A549 (cell line): ENCODE measurements at regions not wholly inside any gene's neighbourhood (a gene's known extent, or its start where the extent isn't known, plus 50 kb on each side); places are given as distances from the start of the nearest gene placed in this dataset.

Source experiments
- EP300 ChIP-seq, 2 experiments: fragments of >200 bp; sonication (Bioruptor Twin); formaldehyde crosslinking; IDR thresholded peaks; 2 replicates in 1 of 2; 3 replicates in 1 of 2; pipeline ENCODE4 v1.6.1; 2016 to 2017
- ESRRA ChIP-seq: fragments of 150-350 bp; IDR thresholded peaks from 2 replicates; pipeline ENCODE4 v1.6.1; 2014; ENCODE audit warnings: mild to moderate bottlenecking, low read length, borderline replicate concordance
- HOXA7 ChIP-seq: fragments of 250-450 bp; sonication (Bioruptor Pico); IDR thresholded peaks from 2 replicates; pipeline ENCODE4 v1.5.0; 2020; ENCODE audit warnings: mild to moderate bottlenecking, moderate library complexity
- MYC ChIP-seq: IDR thresholded peaks from 2 replicates; pipeline ENCODE4 v1.6.1; 2012; ENCODE audit warnings: mild to moderate bottlenecking, inconsistent platforms, low read length, improper control_type of control experiment, borderline replicate concordance
- POLR2A ChIP-seq: IDR thresholded peaks from 2 replicates; pipeline ENCODE4 v1.6.1; 2012; ENCODE audit warnings: mild to moderate bottlenecking, low read length
- TP53 ChIP-seq: fragments of 250-450 bp; sonication (Bioruptor Pico); IDR thresholded peaks from 2 replicates; pipeline ENCODE4 v1.5.0; 2021; ENCODE audit warnings: mild to moderate bottlenecking, moderate library complexity
- TF ChIP-seq, protein P1 (sequence below): fragments of >200 bp; sonication (Bioruptor Twin); formaldehyde crosslinking; IDR thresholded peaks from 3 replicates; pipeline ENCODE4 v1.5.1; 2016
- TF ChIP-seq, protein P2 (sequence below): fragments of 200-600 bp; sonication (generic); IDR thresholded peaks from 2 replicates; pipeline ENCODE4 v1.6.1; 2016; ENCODE audit warnings: antibody characterized with exemption, mild to moderate bottlenecking, moderate library complexity
- TF ChIP-seq, protein P3 (sequence below): fragments of 450-650 bp; IDR thresholded peaks from 2 replicates; pipeline ENCODE4 v1.6.1; 2014; ENCODE audit warnings: antibody characterized with exemption

DNA sequence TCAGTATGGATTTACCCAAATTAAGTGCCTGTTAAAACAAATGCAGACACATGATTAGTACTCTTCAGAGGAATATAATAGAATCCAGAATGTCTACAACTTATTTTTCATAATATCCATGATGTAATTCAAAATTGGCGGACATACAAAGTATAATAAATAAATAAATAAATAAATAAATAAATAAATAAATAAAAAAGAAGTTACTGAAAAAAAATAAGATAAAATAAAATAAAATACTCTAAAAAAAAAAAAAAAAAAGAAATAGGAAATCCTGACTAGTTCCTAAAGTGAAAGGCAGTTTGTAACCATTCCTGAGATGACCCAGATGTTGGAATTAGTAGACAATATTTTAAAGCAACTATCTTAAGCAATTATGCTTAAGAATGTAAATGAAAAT is 219.0 kb upstream of the SPAG17 start:
- no peak for TF ChIP-seq HOXA7
- TF ChIP-seq, protein P1, sequence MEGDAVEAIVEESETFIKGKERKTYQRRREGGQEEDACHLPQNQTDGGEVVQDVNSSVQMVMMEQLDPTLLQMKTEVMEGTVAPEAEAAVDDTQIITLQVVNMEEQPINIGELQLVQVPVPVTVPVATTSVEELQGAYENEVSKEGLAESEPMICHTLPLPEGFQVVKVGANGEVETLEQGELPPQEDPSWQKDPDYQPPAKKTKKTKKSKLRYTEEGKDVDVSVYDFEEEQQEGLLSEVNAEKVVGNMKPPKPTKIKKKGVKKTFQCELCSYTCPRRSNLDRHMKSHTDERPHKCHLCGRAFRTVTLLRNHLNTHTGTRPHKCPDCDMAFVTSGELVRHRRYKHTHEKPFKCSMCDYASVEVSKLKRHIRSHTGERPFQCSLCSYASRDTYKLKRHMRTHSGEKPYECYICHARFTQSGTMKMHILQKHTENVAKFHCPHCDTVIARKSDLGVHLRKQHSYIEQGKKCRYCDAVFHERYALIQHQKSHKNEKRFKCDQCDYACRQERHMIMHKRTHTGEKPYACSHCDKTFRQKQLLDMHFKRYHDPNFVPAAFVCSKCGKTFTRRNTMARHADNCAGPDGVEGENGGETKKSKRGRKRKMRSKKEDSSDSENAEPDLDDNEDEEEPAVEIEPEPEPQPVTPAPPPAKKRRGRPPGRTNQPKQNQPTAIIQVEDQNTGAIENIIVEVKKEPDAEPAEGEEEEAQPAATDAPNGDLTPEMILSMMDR = no peak
- no peak for TF ChIP-seq ESRRA
- TF ChIP-seq POLR2A = no peak
- TF ChIP-seq, protein P2, sequence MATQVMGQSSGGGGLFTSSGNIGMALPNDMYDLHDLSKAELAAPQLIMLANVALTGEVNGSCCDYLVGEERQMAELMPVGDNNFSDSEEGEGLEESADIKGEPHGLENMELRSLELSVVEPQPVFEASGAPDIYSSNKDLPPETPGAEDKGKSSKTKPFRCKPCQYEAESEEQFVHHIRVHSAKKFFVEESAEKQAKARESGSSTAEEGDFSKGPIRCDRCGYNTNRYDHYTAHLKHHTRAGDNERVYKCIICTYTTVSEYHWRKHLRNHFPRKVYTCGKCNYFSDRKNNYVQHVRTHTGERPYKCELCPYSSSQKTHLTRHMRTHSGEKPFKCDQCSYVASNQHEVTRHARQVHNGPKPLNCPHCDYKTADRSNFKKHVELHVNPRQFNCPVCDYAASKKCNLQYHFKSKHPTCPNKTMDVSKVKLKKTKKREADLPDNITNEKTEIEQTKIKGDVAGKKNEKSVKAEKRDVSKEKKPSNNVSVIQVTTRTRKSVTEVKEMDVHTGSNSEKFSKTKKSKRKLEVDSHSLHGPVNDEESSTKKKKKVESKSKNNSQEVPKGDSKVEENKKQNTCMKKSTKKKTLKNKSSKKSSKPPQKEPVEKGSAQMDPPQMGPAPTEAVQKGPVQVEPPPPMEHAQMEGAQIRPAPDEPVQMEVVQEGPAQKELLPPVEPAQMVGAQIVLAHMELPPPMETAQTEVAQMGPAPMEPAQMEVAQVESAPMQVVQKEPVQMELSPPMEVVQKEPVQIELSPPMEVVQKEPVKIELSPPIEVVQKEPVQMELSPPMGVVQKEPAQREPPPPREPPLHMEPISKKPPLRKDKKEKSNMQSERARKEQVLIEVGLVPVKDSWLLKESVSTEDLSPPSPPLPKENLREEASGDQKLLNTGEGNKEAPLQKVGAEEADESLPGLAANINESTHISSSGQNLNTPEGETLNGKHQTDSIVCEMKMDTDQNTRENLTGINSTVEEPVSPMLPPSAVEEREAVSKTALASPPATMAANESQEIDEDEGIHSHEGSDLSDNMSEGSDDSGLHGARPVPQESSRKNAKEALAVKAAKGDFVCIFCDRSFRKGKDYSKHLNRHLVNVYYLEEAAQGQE = no peak
- no peak for TF ChIP-seq TP53 (CRISPR knock-in tag)
- TF ChIP-seq, protein P3, sequence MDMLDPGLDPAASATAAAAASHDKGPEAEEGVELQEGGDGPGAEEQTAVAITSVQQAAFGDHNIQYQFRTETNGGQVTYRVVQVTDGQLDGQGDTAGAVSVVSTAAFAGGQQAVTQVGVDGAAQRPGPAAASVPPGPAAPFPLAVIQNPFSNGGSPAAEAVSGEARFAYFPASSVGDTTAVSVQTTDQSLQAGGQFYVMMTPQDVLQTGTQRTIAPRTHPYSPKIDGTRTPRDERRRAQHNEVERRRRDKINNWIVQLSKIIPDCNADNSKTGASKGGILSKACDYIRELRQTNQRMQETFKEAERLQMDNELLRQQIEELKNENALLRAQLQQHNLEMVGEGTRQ = no peak
- TF ChIP-seq MYC = no peak
- TF ChIP-seq EP300 (IDR thresholded peaks at IDR 0.05) = no peak
